Small intestine (tissue), 7 donors: ENCODE measurements at regions not wholly inside any gene's neighbourhood (a gene's known extent, or its start where the extent isn't known, plus 50 kb on each side); places are given as distances from the start of the nearest gene placed in this dataset.

ENCODE experiments used
- DNase-seq, 2 donors: peaks; one replicate each; pipeline versions ENCODE4 v3.0.0 to v3.0.0-alpha.2; 2013
- FAIRE-seq: peaks from 2 replicates; lab custom pipeline; 2012; peaks lifted over from hg19 to GRCh38; lab: Jason Lieb, UNC
- H3K27ac ChIP-seq, 3 donors: one replicate each; pipeline ENCODE4 v1.5.1; 2013; ENCODE audit warnings: low read length in 2 of 3, mild to moderate bottlenecking in 2 of 3, control low read depth in 1 of 3, inconsistent platforms in 1 of 3, low read depth in 1 of 3, moderate library complexity in 1 of 3
- H3K27me3 ChIP-seq, 3 donors: one replicate each; pipeline ENCODE4 v1.6.1; 2013; ENCODE audit warnings: low read length in 3 of 3, inconsistent platforms in 1 of 3; ENCODE audit not compliant: control insufficient read depth in 3 of 3, insufficient read depth in 3 of 3
- H3K36me3 ChIP-seq, 3 donors: one replicate each; pipeline ENCODE4 v1.6.1; 2013; ENCODE audit warnings: low read length in 3 of 3, inconsistent platforms in 1 of 3, low read depth in 1 of 3, mild to moderate bottlenecking in 1 of 3, moderate library complexity in 1 of 3; ENCODE audit not compliant: control insufficient read depth in 3 of 3, insufficient read depth in 2 of 3
- H3K4me1 ChIP-seq, 3 donors: one replicate each; pipeline ENCODE4 v1.6.1; 2013; ENCODE audit warnings: low read length in 2 of 3, inconsistent platforms in 1 of 3, low read depth in 1 of 3, mild to moderate bottlenecking in 1 of 3, moderate library complexity in 1 of 3; ENCODE audit not compliant: control insufficient read depth in 3 of 3, insufficient read depth in 2 of 3
- H3K4me3 ChIP-seq, 3 donors: one replicate each; pipeline ENCODE4 v1.5.1; 2013; ENCODE audit warnings: low read length in 3 of 3, control low read depth in 1 of 3, inconsistent platforms in 1 of 3, low read depth in 1 of 3, mild to moderate bottlenecking in 1 of 3, moderate library complexity in 1 of 3
- H3K9me3 ChIP-seq, 2 donors: one replicate each; pipeline ENCODE4 v1.6.1; 2013; ENCODE audit warnings: low read depth in 1 of 2, low read length in 1 of 2; ENCODE audit not compliant: control insufficient read depth in 2 of 2, insufficient read depth in 1 of 2
- WGBS, 3 donors: extraction: QIAGEN DNeasy Blood & Tissue Kit; methylation state at CpG; one replicate each; pipeline ENCODE4 v1.1.7; 2013; 5-methylcytosine and 5-hydroxymethylcytosine counted together
- donor health status: healthy with polysubstance abuse.
- donor health status: control.
- donor health status: control.
- donor health status: Bipolar disorder and iron deficiency.
- donor health status: healthy.

DNA sequence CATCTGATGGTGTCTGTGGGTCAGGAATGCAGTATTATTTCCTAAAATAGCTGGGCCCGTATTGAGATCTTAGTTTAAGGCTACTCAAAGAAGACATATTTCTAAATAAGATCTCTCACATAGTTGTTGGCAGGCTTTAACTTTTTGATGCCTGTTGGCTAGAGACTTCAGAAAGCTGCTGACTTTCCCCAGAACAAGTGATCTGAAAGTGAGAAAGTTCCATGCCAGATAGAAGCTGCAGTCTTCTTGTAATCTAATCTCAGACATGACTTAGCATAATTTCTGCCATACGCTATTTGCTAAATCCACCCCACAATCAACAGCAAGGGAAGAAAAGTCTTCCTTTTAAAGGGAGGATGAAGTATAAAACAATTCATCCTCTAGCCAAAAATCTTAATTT is 867.1 kb downstream of the IGSF11 start:
- DNase-seq (no peak), FAIRE-seq (no peak)
- Histone ChIP-seq H3K4me1 (no peaks in the 10 kb centered on the region), H3K9me3 (peaks cover 1 to 21% of the 10 kb centered on the region in 2 donors), H3K4me3 (no peak overlapping the region), H3K27ac (no peak overlapping the region), H3K36me3 (no peaks in the 10 kb centered on the region), H3K27me3 (no peaks in the 10 kb centered on the region)
- WGBS, 3 donors, result 61 to 74% (median 62%) methylated on average over 2 of the region's 2 CpGs

DNA sequence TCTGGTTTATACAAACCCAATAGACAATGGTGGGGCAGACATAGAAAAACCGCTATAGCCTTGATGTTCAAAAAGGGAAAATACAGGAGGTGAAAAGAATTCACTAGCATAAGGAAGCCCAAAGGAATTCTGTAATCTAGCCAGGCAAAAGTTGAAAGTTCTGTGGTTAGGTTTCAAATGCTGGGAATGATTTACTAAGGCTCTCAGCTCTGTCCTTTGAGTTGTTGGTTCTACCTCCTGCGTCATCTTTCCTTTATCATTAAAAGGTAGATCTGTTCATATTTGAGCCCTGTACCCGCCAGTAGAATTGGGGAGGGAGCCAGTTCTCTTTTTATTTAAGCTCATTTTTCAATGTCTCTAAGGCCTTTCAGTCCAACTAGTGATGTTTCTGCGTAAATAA is 866.5 kb downstream of the IGSF11 start:
- Histone ChIP-seq H3K27me3 (no peaks in the 10 kb centered on the region), H3K9me3 (peaks cover 1 to 15% of the 10 kb centered on the region in 2 donors), H3K36me3 (no peaks in the 10 kb centered on the region), H3K4me3 (no peak overlapping the region), H3K27ac (no peak overlapping the region), H3K4me1 (no peaks in the 10 kb centered on the region)
- FAIRE-seq, result no peak
- 65 to 80% (median 73%) methylated on average over 4 of the region's 4 CpGs for WGBS, 3 donors
- no peak for DNase-seq

DNA sequence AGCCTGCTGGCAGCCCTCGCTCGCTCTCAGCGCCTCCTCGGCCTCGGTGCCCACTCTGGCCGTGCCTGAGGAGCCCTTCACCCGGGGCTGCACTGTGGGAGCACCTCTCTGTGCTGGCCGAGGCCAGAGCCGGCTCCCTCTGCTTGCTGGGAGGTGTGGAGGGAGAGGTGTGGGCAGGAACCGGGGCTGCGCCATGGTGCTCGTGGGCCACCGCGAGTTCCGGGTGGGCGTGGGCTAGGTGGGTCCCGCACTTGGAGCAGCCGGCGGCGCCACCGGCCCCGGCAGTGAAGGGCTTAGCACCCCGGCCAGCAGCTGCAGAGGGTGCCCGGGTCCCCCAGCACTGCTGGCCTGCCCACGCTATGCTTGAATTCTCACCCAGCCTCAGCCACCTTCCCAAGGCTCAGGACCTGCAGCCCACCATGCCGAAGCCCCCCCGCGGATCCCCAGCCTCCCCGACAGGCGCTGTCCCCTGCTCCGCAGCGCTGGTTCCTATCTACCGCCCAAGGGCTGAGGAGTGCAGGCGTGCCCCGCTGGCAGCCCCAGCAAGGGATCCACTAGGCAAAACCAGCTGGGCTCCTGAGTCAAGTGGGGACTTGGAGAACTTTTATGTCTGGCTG is 863.3 kb downstream of the IGSF11 start:
- H3K27me3 ChIP-seq, result no peaks in the 10 kb centered on the region
- 93 to 96% (median 95%) methylated on average over 25 to 35 of the region's 35 CpGs for whole genome bisulfite sequencing, 3 donors

DNA sequence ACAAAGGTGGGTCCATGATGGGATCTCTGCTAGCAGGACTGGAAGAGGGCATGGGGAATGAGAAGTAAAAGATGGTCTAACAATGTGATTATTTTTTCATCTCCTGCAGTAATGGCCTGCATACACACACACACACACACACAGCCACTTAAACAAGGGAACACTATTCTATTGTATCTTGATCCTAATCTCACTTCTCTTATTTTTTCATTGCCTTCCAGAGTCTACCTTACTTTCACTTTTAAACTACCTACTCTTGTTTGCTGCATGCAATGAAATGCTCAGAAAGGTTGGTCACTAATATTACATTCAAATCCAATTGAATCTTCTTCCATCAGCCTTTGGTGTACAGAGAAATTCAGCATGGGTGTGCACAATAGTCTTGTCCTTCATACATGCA is 853.8 kb downstream of the IGSF11 start:
- Histone ChIP-seq H3K9me3 (no peaks in the 10 kb centered on the region), H3K36me3 (no peaks in the 10 kb centered on the region), H3K4me1 (no peaks in the 10 kb centered on the region), H3K4me3 (no peak overlapping the region), H3K27me3 (no peaks in the 10 kb centered on the region), H3K27ac (no peak overlapping the region)
- no peak for FAIRE-seq
- no peak for DNase-seq

More for the DNA sequence above, 863.3 kb downstream of the IGSF11 start:
- FAIRE-seq, result no peak
- DNase-seq, result no peak
- Histone ChIP-seq H3K4me1 (no peaks in the 10 kb centered on the region), H3K9me3 (peaks cover 3 to 14% of the 10 kb centered on the region in 2 donors), H3K27ac (no peak overlapping the region), H3K36me3 (no peaks in the 10 kb centered on the region), H3K4me3 (no peak overlapping the region)

DNA sequence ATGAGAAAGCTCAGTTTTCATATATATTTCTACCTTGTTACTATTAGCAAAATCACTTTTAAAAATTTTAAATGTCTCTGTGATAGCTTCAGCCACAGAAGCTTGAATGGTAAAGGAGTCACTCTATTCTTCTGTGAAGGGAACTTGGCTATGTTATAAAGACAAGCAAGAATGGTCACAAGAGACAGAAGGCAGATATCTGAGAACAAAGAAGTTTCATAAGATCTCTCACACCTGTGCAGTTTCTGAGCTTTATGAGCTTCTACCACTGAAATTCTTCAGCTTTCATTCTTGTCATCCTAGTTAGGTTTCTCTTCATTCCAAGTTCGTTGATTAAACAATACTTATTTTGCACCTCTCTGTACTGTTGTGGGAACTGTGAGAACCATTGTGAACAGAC is 853.4 kb downstream of the IGSF11 start:
- Histone ChIP-seq H3K36me3 (no peaks in the 10 kb centered on the region), H3K27me3 (no peaks in the 10 kb centered on the region), H3K27ac (no peak overlapping the region), H3K9me3 (no peaks in the 10 kb centered on the region), H3K4me3 (no peak overlapping the region), H3K4me1 (no peaks in the 10 kb centered on the region)
- DNase-seq, result no peak
- 10 to 46% (median 13%) methylated on average over 1 of the region's 1 CpG for WGBS, 3 donors
- FAIRE-seq, result no peak

DNA sequence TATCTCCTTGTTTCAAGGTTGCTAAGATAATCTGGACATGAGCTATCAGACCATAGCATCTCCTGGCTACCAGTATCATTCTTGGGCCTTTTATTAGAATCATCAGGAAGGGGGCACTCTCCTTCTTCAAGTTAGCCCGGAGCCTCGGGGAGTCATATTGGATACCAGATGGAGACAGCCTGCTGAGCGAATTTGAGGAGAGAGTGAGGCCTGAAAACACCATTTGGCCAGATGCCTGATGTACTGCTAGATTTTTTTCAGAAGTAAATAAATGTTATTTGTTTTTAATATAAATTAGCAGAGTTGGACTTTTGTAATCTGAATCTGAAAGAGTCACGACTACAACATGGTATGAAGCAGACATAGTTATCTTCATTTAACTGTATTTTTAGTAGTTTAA is 848.6 kb downstream of the IGSF11 start:
- no peak overlapping the region for H3K27ac ChIP-seq
- no peaks in the 10 kb centered on the region for H3K36me3 ChIP-seq
- no peaks in the 10 kb centered on the region for H3K9me3 ChIP-seq
- WGBS, 3 donors, result 60 to 68% (median 68%) methylated on average over 4 of the region's 4 CpGs
- FAIRE-seq (no peak), DNase-seq (no peak)
- no peaks in the 10 kb centered on the region for H3K4me1 ChIP-seq
- H3K4me3 ChIP-seq, result no peak overlapping the region
- H3K27me3 ChIP-seq, result no peaks in the 10 kb centered on the region

DNA sequence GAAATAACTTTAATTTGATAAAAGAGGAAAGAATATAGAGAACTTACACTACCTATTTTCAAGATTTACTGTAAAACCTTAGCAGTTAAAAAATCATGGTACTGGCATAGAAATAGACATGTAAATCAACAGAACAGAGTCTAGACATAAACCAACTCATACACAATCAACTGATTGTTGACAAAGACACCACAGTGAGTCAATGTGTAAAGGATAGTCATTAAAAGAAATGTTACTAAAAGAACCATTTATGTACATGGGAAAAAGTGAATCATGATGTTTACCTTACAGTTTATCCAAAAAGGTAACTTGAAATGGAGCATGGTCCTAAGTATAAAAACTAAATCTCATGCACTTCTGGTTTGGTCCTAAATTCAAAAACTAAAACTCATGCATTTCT is 847.4 kb downstream of the IGSF11 start:
- Histone ChIP-seq H3K36me3 (no peaks in the 10 kb centered on the region), H3K27ac (no peak overlapping the region), H3K27me3 (no peaks in the 10 kb centered on the region), H3K9me3 (no peaks in the 10 kb centered on the region), H3K4me1 (no peaks in the 10 kb centered on the region), H3K4me3 (no peak overlapping the region)
- DNase-seq (no peak), FAIRE-seq (no peak)

DNA sequence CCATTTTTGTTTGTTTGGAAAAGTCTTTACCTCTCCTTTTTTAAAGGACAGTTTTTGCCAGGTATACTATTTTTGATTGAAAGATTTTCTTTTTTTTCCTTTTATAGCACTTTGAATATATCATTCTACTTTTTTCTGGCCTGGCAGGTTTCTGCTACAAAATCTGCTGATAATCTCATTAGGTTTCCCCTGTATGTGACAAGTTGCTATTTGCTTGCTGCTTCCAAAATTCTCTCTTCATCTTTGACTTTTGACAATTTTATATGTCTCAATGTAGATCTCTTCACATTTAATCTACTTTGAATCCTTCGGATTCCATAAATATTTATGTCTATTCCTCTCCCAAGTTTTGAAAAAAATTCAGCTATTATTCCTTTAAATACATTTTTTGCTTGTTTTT is 838.5 kb downstream of the IGSF11 start:
- DNase-seq, result no peak

DNA sequence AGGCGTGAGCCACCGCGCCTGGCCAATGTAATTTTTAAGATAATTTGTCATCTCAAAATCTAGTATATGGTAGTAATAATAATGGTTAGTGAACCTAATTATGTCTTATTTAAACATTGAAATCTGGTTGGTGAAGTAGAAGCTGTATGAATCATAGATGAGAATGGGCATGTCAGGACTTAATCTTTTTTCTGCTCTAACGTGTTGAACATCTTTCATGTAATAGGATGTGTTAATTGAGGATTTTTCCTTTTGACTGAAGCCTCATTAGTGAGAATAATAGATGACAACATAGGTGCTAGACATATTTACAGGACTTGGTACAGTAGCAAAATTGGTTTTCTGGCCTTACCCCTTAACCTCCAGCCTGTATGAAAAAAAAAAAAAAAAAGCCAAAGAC is 835.6 kb downstream of the IGSF11 start:
- no peak overlapping the region for H3K4me3 ChIP-seq
- H3K27ac ChIP-seq, result no peak overlapping the region
- H3K4me1 ChIP-seq, result no peaks in the 10 kb centered on the region
- no peaks in the 10 kb centered on the region for H3K27me3 ChIP-seq
- H3K36me3 ChIP-seq, result no peaks in the 10 kb centered on the region
- no peak for DNase-seq
- 90 to 92% (median 91%) methylated on average over 4 of the region's 4 CpGs for WGBS, 3 donors
- H3K9me3 ChIP-seq, result peaks cover 0 to 23% of the 10 kb centered on the region in 2 donors
- FAIRE-seq, result no peak

More for the DNA sequence above, 838.5 kb downstream of the IGSF11 start:
- FAIRE-seq, result no peak
- H3K9me3 ChIP-seq, result peaks cover 0 to 19% of the 10 kb centered on the region in 2 donors
- H3K4me1 ChIP-seq, result no peaks in the 10 kb centered on the region
- no peak overlapping the region for H3K4me3 ChIP-seq
- 73 to 83% (median 76%) methylated on average over 1 of the region's 1 CpG for WGBS, 3 donors
- H3K36me3 ChIP-seq, result no peaks in the 10 kb centered on the region
- no peaks in the 10 kb centered on the region for H3K27me3 ChIP-seq
- H3K27ac ChIP-seq, result no peak overlapping the region
